Liver (tissue), 3 donors: ENCODE measurements at regions not wholly inside any gene's neighbourhood (a gene's known extent, or its start where the extent isn't known, plus 50 kb on each side); places are given as distances from the start of the nearest gene placed in this dataset.

ENCODE experiments used
- EGR1 ChIP-seq, 2 donors: IDR thresholded peaks; 2 replicates each; pipeline ENCODE4 v1.6.1; 2016 to 2018; ENCODE audit warnings: antibody characterized with exemption in 2 of 2, low read depth in 2 of 2
- FOXA1 ChIP-seq: IDR thresholded peaks from 2 replicates; pipeline ENCODE4 v1.6.1; 2016; ENCODE audit warnings: antibody characterized with exemption
- GABPA ChIP-seq, 2 donors: IDR thresholded peaks in 1 of 2; conservative IDR thresholded peaks in 1 of 2; 2 replicates each; pipeline ENCODE4 v1.6.1; 2016; ENCODE audit warnings: antibody characterized with exemption in 2 of 2, mild to moderate bottlenecking in 1 of 2, moderate library complexity in 1 of 2
- JUND ChIP-seq, 2 donors: IDR thresholded peaks; 2 replicates each; pipeline ENCODE4 v1.6.1; 2016; ENCODE audit warnings: antibody characterized with exemption in 2 of 2
- MAX ChIP-seq: IDR thresholded peaks from 2 replicates; pipeline ENCODE4 v1.6.1; 2016; ENCODE audit warnings: antibody characterized with exemption
- REST ChIP-seq: IDR thresholded peaks from 2 replicates; pipeline ENCODE4 v1.6.1; 2016; ENCODE audit warnings: antibody characterized with exemption, mild to moderate bottlenecking
- SP1 ChIP-seq: IDR thresholded peaks from 2 replicates; pipeline ENCODE4 v1.6.1; 2018; ENCODE audit warnings: antibody characterized with exemption, mild to moderate bottlenecking
- TAF1 ChIP-seq: conservative IDR thresholded peaks from 2 replicates; pipeline ENCODE4 v1.6.1; 2016; ENCODE audit warnings: antibody characterized with exemption, mild to moderate bottlenecking
- YY1 ChIP-seq: IDR thresholded peaks from 2 replicates; pipeline ENCODE4 v1.6.1; 2016; ENCODE audit warnings: antibody characterized with exemption, mild to moderate bottlenecking
- TF ChIP-seq, protein P1 (sequence below): fragments of 150-350 bp; IDR thresholded peaks from 2 replicates; pipeline ENCODE4 v1.5.1; 2017; ENCODE audit warnings: improper control_type of control experiment, low read depth, low read length; ENCODE audit not compliant: missing input control
- donor health status: healthy.
- donor health status: healthy.

GRCh38 chr5:175354964-175355363 is 89.0 kb downstream of the DRD1 start:
- TF ChIP-seq, protein P1, sequence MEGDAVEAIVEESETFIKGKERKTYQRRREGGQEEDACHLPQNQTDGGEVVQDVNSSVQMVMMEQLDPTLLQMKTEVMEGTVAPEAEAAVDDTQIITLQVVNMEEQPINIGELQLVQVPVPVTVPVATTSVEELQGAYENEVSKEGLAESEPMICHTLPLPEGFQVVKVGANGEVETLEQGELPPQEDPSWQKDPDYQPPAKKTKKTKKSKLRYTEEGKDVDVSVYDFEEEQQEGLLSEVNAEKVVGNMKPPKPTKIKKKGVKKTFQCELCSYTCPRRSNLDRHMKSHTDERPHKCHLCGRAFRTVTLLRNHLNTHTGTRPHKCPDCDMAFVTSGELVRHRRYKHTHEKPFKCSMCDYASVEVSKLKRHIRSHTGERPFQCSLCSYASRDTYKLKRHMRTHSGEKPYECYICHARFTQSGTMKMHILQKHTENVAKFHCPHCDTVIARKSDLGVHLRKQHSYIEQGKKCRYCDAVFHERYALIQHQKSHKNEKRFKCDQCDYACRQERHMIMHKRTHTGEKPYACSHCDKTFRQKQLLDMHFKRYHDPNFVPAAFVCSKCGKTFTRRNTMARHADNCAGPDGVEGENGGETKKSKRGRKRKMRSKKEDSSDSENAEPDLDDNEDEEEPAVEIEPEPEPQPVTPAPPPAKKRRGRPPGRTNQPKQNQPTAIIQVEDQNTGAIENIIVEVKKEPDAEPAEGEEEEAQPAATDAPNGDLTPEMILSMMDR: no peak
- TF ChIP-seq JUND (IDR thresholded peaks at IDR 0.05) (no peak), TAF1 (no peak), GABPA (IDR thresholded peaks at IDR 0.05 in 1 of 2, conservative IDR thresholded peaks at IDR 0.05 in 1 of 2) (no peak), FOXA1 (no peak), MAX (no peak), YY1 (no peak), EGR1 (IDR thresholded peaks at IDR 0.05; ENCODE audit: low read depth in 2 of 2) (no peak), SP1 (no peak), REST (no peak)
